Urinary bladder (tissue), 3 donors: ENCODE measurements at regions not wholly inside any gene's neighbourhood (a gene's known extent, or its start where the extent isn't known, plus 50 kb on each side); places are given as distances from the start of the nearest gene placed in this dataset.
"Not testable (repeated sequence)": the region's sequence is repeated elsewhere in the genome, so short reads cannot be mapped to it uniquely, and the experiment has no call there.

ENCODE experiments used
- DNase-seq: peaks from one replicate; pipeline ENCODE4 v3.0.0-alpha.2; 2015; ENCODE audit errors: extremely low spot score
- H3K27ac ChIP-seq: one replicate; pipeline ENCODE4 v1.5.1; 2013; ENCODE audit warnings: low read depth, mild to moderate bottlenecking, moderate library complexity
- H3K36me3 ChIP-seq: one replicate; pipeline ENCODE4 v1.6.1; 2013; ENCODE audit warnings: mild to moderate bottlenecking, moderate library complexity; ENCODE audit not compliant: insufficient read depth
- H3K4me1 ChIP-seq: one replicate; pipeline ENCODE4 v1.6.1; 2013; ENCODE audit warnings: mild to moderate bottlenecking, moderate library complexity; ENCODE audit not compliant: insufficient read depth
- H3K4me3 ChIP-seq: one replicate; pipeline ENCODE4 v1.5.1; 2013; ENCODE audit warnings: low read depth, low read length
- WGBS: extraction: QIAGEN DNeasy Blood & Tissue Kit; methylation state at CpG from one replicate; pipeline ENCODE4 v1.1.7; 2013; 5-methylcytosine and 5-hydroxymethylcytosine counted together
- donor health status: healthy with polysubstance abuse.
- donor health status: healthy.

DNA sequence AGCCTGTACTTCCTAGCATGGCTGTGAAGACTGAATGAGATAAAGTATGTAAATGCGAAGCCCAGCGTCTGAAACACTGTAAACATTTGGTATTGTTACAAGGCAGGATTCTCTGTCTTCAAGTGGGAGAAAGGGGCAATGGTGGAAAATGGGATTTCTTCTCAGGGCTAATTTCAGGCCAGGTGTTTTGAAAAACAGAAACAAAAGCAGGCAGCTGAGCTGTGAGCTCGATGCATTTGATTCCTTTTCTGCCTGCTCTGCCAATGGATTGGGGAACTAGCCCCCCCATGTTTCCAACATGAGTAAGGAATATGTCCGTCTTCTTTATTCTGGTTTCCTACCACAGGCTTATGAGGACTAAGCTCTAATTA, 732.1 kb upstream of the AUTS2 start:
- Histone ChIP-seq H3K36me3 (no peaks in the 10 kb centered on the region), H3K4me3 (no peak overlapping the region), H3K4me1 (no peaks in the 10 kb centered on the region), H3K27ac (no peak overlapping the region)
- WGBS: 61% methylated on average over 4 of the region's 4 CpGs
- no peak for DNase-seq

DNA sequence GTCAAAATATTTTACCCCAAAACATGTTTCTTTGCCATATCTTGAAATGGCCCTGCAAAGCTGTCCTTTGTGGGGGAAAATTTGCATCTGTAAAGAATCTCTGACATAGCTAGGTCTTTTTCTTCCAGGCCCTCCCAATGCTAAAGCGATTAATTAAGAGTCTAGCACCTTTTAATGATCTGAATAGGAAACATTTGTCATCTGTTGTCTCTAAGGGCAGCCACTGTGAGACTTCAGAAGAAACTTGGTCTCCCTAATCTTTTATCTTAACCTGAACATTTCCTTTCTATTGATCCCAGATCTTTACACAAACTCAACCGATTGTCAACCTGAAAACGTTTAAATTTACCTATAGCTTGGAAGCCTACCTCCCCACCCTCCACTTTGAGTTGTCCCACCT, 731.6 kb upstream of the AUTS2 start:
- not testable (repeated sequence) for DNase-seq, H3K4me1 ChIP-seq
- WGBS: 76% methylated on average over 3 of the region's 3 CpGs

DNA sequence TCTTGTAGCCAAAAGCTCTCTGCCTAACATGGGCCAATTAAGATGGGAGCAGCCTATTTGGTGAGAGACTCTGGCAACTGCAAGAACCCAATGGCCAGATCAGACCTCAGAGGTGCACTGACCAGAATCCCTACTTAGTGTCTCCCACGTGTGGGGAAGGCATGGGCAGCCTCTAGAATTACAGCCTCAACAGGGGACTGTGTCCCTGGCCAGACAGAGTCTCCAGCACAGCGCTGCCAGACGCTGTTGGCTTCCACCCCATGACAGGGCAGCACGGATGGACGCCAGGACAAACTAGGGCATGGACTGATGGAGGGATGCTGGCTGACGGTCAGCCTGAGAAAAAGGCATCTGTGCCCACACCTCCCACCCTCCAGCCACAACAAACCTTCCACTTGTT, 729.3 kb upstream of the AUTS2 start:
- 79% methylated on average over 6 of the region's 6 CpGs for WGBS
- no peak overlapping the region for H3K27ac ChIP-seq
- H3K4me3 ChIP-seq: no peak overlapping the region
- DNase-seq: no peak
- H3K36me3 ChIP-seq: no peaks in the 10 kb centered on the region
- no peaks in the 10 kb centered on the region for H3K4me1 ChIP-seq

More for the DNA sequence above, 731.6 kb upstream of the AUTS2 start:
- not testable (repeated sequence) for H3K27ac ChIP-seq, H3K36me3 ChIP-seq, H3K4me3 ChIP-seq

DNA sequence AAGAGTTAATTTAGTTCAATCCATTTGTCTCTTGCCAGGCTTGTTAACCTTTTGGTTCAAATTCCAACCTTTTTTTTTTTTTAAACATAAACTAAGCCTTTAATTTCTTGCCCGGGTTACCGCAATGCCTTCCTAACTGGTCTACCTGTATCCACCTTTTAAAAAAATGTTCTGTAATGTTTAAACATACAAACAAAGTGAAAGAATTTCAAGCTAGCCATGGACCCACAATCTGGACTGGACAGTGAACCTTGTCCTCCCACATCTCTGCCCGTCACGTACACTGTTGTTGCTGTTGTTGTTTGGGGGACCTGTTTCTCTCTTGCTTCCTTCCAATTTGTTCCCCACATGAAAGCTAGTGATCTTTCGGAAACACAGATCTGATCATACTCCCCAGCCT, 724.7 kb upstream of the AUTS2 start:
- Histone ChIP-seq H3K4me3 (no peak overlapping the region), H3K27ac (no peak overlapping the region), H3K4me1 (no peaks in the 10 kb centered on the region), H3K36me3 (no peaks in the 10 kb centered on the region)
- DNase-seq: no peak
- 82% methylated on average over 5 of the region's 5 CpGs for WGBS

DNA sequence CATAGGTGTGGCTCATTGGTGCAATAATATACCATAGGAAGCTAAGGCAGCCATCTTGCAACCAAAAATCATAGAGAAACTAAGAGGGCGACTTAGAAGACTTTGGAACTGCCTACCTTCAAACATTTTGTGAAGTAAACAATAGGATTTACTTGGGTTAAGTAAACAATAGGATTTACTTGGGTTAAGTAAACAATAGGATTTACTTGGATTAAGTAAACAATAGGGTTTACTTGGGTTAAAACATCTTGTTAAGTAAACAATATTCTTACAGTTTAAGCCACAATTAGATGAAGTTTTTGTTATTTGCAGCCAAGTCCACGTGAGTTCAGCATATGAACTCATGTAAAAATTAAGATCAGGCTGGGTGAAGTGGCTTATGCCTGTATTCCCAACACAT, 722.4 kb upstream of the AUTS2 start:
- Histone ChIP-seq H3K36me3 (no peaks in the 10 kb centered on the region), H3K4me3 (no peak overlapping the region), H3K27ac (no peak overlapping the region), H3K4me1 (no peaks in the 10 kb centered on the region)
- WGBS: 78% methylated on average over 2 of the region's 2 CpGs
- DNase-seq: no peak

DNA sequence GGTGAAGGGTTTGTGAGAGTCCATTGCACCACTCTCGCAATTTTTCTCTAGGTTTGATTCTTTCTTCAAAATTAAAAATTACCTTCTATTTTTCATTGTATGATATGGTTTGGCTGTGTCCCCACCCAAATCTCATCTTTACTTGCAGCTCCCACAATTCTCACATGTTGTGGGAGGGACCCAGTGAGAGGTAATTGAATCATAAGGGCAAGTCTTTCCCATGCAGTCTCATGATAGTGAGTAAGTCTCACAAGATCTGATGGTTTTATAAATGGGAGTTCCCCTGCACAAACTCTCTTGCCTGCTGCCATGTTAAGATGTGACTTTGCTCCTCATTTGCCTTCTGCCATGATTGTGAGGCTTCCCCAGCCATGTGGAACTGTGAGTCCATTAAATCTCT, 711.2 kb upstream of the AUTS2 start:
- H3K27ac ChIP-seq, DNase-seq: not testable (repeated sequence)
- WGBS: 97% methylated on average over 1 of the region's 1 CpG

DNA sequence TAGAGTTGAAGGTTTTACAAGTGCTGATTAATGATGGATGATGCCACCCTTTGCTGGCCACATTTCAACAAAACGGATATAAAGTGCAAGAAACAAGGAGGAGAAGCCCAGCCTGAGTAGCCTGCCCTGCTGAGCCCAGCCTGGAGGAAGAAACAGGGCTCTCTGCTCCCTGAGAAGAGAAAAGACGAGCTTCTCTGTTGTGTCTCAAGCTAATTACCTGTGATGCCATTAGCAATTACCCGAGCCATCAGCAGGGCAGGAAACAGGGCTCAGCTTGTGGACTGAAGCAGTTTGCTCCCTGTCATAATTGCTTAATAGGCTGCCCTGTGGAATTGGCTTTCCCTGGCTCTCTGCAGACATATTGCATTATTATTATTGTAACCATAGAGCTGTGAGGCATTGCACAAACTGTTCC, 709.3 kb upstream of the AUTS2 start:
- Histone ChIP-seq H3K36me3 (no peaks in the 10 kb centered on the region), H3K4me1 (no peaks in the 10 kb centered on the region), H3K27ac (no peak overlapping the region), H3K4me3 (no peak overlapping the region)
- no peak for DNase-seq
- WGBS: 40% methylated on average over 3 of the region's 3 CpGs

More for the DNA sequence above, 711.2 kb upstream of the AUTS2 start:
- not testable (repeated sequence) for H3K4me3 ChIP-seq, H3K36me3 ChIP-seq, H3K4me1 ChIP-seq

DNA sequence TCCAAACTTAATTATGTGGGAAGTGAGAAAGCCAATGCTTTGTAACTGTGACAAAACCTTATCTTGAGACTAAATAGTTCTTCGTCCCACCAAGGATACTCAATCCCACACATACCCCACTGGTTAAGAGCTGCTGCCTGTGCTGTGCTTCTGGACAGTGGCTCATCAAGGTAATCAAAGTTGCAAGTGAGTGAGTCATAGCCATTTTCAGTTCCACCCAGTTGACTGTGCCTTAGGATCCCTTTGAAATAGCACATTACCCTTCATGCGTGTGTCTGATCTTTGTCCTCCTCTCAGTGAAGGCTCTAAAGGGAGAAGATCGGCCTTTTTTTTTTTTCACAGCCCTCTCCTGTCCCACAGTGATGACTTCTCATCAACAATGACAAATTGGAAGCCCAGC, 706.0 kb upstream of the AUTS2 start:
- WGBS: 82% methylated on average over 3 of the region's 3 CpGs
- Histone ChIP-seq H3K27ac (no peak overlapping the region), H3K4me3 (no peak overlapping the region), H3K4me1 (no peaks in the 10 kb centered on the region), H3K36me3 (no peaks in the 10 kb centered on the region)
- DNase-seq: no peak

DNA sequence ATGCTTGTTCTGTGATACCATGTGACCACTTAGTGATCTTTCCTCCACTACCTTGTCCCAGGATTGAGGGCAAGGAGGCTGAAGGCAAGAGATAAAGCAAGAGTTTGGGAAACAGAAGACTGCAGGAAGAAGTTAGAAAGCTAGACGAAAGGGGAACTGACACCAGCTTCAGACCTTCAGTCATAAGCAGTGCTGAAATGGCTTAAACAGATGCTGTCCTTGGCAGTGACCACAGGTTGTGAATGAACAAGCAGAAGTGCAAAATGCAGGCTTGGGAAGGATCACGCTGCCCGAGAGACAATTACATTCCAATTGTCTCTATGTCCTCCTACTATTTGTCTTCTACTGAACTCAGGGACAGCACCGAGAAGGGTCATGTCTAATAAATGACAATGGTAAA, 704.9 kb upstream of the AUTS2 start:
- no peak for DNase-seq

DNA sequence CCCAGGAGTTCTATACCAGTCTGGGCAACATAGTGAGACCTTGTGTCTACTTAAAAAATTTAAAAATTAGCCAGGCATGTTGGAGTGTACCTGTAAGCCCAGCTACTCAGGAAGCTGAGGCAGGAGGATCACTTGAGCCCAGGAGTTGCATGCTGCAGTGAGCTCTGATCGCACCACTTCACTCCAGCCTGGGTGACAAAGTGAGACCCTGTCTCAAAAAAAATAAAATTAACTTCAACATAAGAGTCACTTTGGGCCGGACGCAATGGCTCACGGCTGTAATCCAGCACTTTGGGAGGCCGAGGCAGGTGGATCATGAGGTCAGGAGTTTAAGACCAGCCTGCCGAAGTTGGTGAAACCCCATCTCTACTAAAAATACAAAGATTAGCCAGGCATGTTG, 699.1 kb upstream of the AUTS2 start:
- not testable (repeated sequence) for DNase-seq, H3K36me3 ChIP-seq, H3K27ac ChIP-seq, H3K4me3 ChIP-seq, H3K4me1 ChIP-seq
- WGBS: 78% methylated on average over 6 of the region's 6 CpGs

More for the DNA sequence above, 704.9 kb upstream of the AUTS2 start:
- Histone ChIP-seq H3K4me1 (no peaks in the 10 kb centered on the region), H3K4me3 (no peak overlapping the region), H3K27ac (no peak overlapping the region), H3K36me3 (no peaks in the 10 kb centered on the region)
- 68% methylated on average over 4 of the region's 4 CpGs for WGBS

DNA sequence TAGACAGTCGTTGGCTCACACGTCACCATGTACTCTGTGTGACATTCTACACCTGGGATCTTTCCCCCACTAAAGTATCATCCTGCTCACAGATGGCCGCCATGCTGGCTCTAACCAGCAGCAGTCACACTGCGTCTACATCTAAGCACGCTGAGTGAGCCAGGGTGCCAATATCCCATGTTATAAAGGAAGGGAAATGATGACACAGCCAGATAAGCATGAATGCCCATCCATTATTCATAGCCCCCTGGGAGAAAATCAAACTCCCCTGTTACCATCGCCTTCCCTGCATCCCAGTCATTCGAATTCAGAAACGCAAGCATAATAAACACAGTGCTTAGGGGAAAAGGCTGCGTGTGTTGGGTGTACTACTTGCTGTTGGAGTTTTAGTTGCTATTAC, 698.2 kb upstream of the AUTS2 start:
- Histone ChIP-seq H3K4me3 (no peak overlapping the region), H3K4me1 (no peaks in the 10 kb centered on the region), H3K36me3 (no peaks in the 10 kb centered on the region), H3K27ac (no peak overlapping the region)
- no peak for DNase-seq
- 86% methylated on average over 9 of the region's 9 CpGs for WGBS

DNA sequence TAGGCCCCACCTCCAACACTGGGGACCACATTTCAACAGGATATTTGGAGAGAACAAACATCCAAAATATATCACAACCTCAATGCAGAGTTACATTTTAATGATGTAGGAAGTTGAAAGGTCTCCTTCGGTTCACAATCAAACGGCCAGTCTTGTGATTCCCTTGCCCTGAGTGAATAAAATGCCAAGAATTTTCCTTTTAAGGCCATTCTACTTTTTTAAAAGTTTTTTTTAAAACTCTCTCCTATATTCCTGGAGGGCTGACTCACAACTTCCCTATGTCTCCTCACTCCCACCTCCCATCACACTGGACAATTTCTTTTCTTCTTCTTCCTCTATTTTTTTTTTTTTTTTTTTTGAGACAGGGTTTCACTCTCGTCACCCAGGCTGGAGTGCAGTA, 693.6 kb upstream of the AUTS2 start:
- H3K4me1 ChIP-seq: no peaks in the 10 kb centered on the region
- H3K4me3 ChIP-seq: no peak overlapping the region
- H3K36me3 ChIP-seq: no peaks in the 10 kb centered on the region
- no peak overlapping the region for H3K27ac ChIP-seq
- DNase-seq: no peak
- WGBS: 82% methylated on average over 3 of the region's 3 CpGs

DNA sequence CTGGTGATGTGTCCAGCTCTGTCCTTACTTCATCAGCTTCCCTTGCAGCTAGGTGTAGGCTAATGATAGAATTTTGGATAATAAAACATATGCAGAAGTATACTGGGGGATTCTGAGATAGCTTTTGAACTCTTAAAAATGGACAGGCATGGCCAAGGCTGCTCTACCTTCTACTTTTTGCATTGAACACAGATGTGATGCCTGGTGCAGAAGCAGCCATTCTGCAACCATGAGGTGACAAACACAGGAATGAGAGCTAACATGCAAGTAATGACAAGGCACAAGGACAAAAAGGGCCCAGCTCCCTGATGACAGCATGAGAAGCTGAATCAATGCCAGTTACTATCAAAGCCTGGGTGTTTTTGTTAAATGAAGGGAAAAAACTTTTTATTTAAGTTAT, 686.5 kb upstream of the AUTS2 start:
- Histone ChIP-seq H3K4me1 (no peaks in the 10 kb centered on the region), H3K27ac (no peak overlapping the region), H3K4me3 (no peak overlapping the region), H3K36me3 (no peaks in the 10 kb centered on the region)
- DNase-seq: no peak

DNA sequence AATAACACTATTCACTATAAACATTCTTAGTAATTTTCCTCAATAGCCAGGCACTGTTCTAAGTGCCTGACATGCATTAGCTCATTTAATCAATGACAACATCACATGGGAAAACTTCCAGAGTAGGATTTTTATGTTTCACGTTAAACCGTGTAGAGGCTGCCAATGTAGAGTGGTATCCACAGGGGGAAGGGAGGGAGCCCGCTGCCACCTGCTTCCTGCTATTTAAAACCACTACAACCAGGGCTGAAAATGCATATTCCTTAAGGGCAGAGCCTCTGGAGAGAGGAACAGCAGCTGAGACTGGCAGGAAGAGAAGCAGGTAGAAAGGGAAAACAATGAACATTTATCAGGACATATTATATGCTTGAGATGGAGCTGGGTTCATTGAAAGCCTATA, 684.3 kb upstream of the AUTS2 start:
- 49% methylated on average over 3 of the region's 3 CpGs for WGBS
- Histone ChIP-seq H3K4me3 (no peak overlapping the region), H3K4me1 (no peaks in the 10 kb centered on the region), H3K36me3 (no peaks in the 10 kb centered on the region), H3K27ac (no peak overlapping the region)
- no peak for DNase-seq

DNA sequence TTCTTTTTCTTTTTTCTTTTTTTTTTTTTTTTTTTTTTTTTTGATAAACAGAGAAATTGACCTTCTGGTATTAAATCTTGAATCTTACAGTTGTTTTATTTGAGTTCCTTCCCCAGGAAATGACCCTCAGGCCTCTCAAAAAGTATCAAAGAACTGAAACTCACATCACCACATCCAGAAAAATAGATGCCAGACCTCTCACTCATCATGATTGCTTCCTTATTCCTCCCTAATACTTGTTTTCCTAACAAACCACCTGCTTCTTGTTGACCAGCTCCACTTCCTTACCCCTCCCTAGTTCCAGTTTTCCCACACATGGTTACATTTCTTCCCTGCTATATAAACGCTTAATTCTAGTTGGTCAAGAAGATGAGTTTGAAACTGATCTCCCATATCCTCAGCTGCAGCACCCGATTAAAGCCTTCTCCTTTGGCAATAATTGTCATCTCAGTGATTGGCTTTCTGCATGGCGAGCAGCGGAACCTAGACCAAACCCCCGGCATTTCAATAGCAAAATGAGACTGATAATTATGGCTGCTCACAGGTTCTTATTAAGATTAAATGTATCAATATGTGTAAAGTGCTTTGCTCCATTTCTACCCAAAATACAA, 681.1 kb upstream of the AUTS2 start:
- Histone ChIP-seq H3K36me3 (no peaks in the 10 kb centered on the region), H3K4me3 (no peak overlapping the region), H3K4me1 (no peaks in the 10 kb centered on the region), H3K27ac (no peak overlapping the region)
- no peak for DNase-seq
- WGBS: 89% methylated on average over 5 of the region's 5 CpGs
